Large intestine (tissue), 3 donors: ENCODE measurements at regions not wholly inside any gene's neighbourhood (a gene's known extent, or its start where the extent isn't known, plus 50 kb on each side); places are given as distances from the start of the nearest gene placed in this dataset.
"Not testable (repeated sequence)": the region's sequence is repeated elsewhere in the genome, so short reads cannot be mapped to it uniquely, and the experiment has no call there.

ENCODE experiments used
- DNase-seq, 2 donors: peaks; one replicate each; pipeline versions ENCODE4 v3.0.0 to v3.0.0-alpha.2; 2013
- H3K27ac ChIP-seq: one replicate; pipeline ENCODE4 v1.5.1; 2013; ENCODE audit warnings: low read length
- H3K27me3 ChIP-seq: 2 replicates; pipeline ENCODE4 v1.6.1; 2013; ENCODE audit warnings: low read length; ENCODE audit not compliant: control insufficient read depth, insufficient read depth
- H3K36me3 ChIP-seq: 2 replicates; pipeline ENCODE4 v1.6.1; 2013; ENCODE audit warnings: low read length; ENCODE audit not compliant: control insufficient read depth, insufficient read depth
- H3K4me1 ChIP-seq: one replicate; pipeline ENCODE4 v1.6.1; 2013; ENCODE audit warnings: low read length; ENCODE audit not compliant: control insufficient read depth, insufficient read depth
- H3K4me3 ChIP-seq: one replicate; pipeline ENCODE4 v1.5.1; 2013; ENCODE audit warnings: low read length
- H3K9me3 ChIP-seq: one replicate; pipeline ENCODE4 v1.6.1; 2013; ENCODE audit warnings: mild to moderate bottlenecking, low read depth, low read length, moderate library complexity; ENCODE audit not compliant: control insufficient read depth
- WGBS: methylation state at CpG from one replicate; pipeline ENCODE4 v1.1.5; 2013; ENCODE audit warnings: low lambda C conversion rate; ENCODE audit not compliant: insufficient coverage; 5-methylcytosine and 5-hydroxymethylcytosine counted together

- WGBS: 80% methylated on average over 1 of the region's 1 CpG
These were observed 108.0 kb upstream of the SGK1 start for GRCh38 chr6:134425917-134426316.

GRCh38 chr6:134425513-134425912, 107.6 kb upstream of the SGK1 start:
- no peak for DNase-seq
- Histone ChIP-seq H3K27ac (no peak overlapping the region), H3K4me3 (no peak overlapping the region), H3K27me3 (no peaks in the 10 kb centered on the region), H3K36me3 (no peaks in the 10 kb centered on the region), H3K9me3 (no peaks in the 10 kb centered on the region), H3K4me1 (no peaks in the 10 kb centered on the region)
- WGBS: 85% methylated on average over 2 of the region's 6 CpGs

More at GRCh38 chr6:134425917-134426316, 108.0 kb upstream of the SGK1 start:
- not testable (repeated sequence) for H3K9me3 ChIP-seq, H3K27ac ChIP-seq, H3K27me3 ChIP-seq, H3K4me1 ChIP-seq, H3K36me3 ChIP-seq, DNase-seq, H3K4me3 ChIP-seq

- no peak overlapping the region for H3K4me3 ChIP-seq
- no peak for DNase-seq
- H3K27ac ChIP-seq: no peak overlapping the region
- no peaks in the 10 kb centered on the region for H3K9me3 ChIP-seq
- WGBS: 67% methylated on average over 1 of the region's 1 CpG
- H3K36me3 ChIP-seq: no peaks in the 10 kb centered on the region
- no peaks in the 10 kb centered on the region for H3K27me3 ChIP-seq
- peaks cover 2% of the 10 kb centered on the region for H3K4me1 ChIP-seq
These were observed 106.9 kb upstream of the SGK1 start for GRCh38 chr6:134424798-134425170.

GRCh38 chr6:134424165-134424797, 106.4 kb upstream of the SGK1 start:
- Histone ChIP-seq H3K9me3 (no peaks in the 10 kb centered on the region), H3K36me3 (no peaks in the 10 kb centered on the region), H3K4me1 (peaks cover 3% of the 10 kb centered on the region), H3K27me3 (no peaks in the 10 kb centered on the region), H3K27ac (no peak overlapping the region), H3K4me3 (no peak overlapping the region)
- no peak for DNase-seq
- 100% methylated on average over 1 of the region's 2 CpGs for WGBS

- 90% methylated on average over 2 of the region's 6 CpGs for WGBS
- H3K36me3 ChIP-seq: no peaks in the 10 kb centered on the region
- H3K27me3 ChIP-seq: no peaks in the 10 kb centered on the region
- H3K4me1 ChIP-seq: peaks cover 3% of the 10 kb centered on the region
- no peak overlapping the region for H3K4me3 ChIP-seq
- no peaks in the 10 kb centered on the region for H3K9me3 ChIP-seq
- DNase-seq: no peak
- no peak overlapping the region for H3K27ac ChIP-seq
These were observed 104.7 kb upstream of the SGK1 start for GRCh38 chr6:134422426-134423231.

- no peak for DNase-seq
- H3K27me3 ChIP-seq: no peaks in the 10 kb centered on the region
These were observed 103.6 kb upstream of the SGK1 start for GRCh38 chr6:134421501-134421900.

GRCh38 chr6:134420614-134421181, 102.8 kb upstream of the SGK1 start:
- DNase-seq: no peak
- peaks cover 14% of the 10 kb centered on the region for H3K4me1 ChIP-seq
- no peak overlapping the region for H3K27ac ChIP-seq
- H3K27me3 ChIP-seq: no peaks in the 10 kb centered on the region
- no peaks in the 10 kb centered on the region for H3K36me3 ChIP-seq
- 71% methylated on average over 1 of the region's 3 CpGs for WGBS
- H3K9me3 ChIP-seq: no peaks in the 10 kb centered on the region
- no peak overlapping the region for H3K4me3 ChIP-seq

More at GRCh38 chr6:134421501-134421900, 103.6 kb upstream of the SGK1 start:
- Histone ChIP-seq H3K4me1 (peaks cover 9% of the 10 kb centered on the region), H3K9me3 (no peaks in the 10 kb centered on the region), H3K36me3 (no peaks in the 10 kb centered on the region), H3K27ac (no peak overlapping the region), H3K4me3 (no peak overlapping the region)
- WGBS: no CpG with 5 or more reads among the region's 1 CpG

- Histone ChIP-seq H3K27me3 (no peaks in the 10 kb centered on the region), H3K4me1 (peaks cover 19% of the 10 kb centered on the region), H3K4me3 (no peak overlapping the region), H3K36me3 (no peaks in the 10 kb centered on the region), H3K9me3 (no peaks in the 10 kb centered on the region), H3K27ac (peak overlapping the region; percentile 65)
- peak in 1 of 2 donors; percentile 32 for DNase-seq
- 50% methylated on average over 1 of the region's 7 CpGs for WGBS
These were observed 101.8 kb upstream of the SGK1 start for GRCh38 chr6:134419716-134420115.

- Histone ChIP-seq H3K27me3 (no peaks in the 10 kb centered on the region), H3K27ac (peak overlapping the region; percentile 64), H3K4me1 (peaks cover 19% of the 10 kb centered on the region), H3K36me3 (no peaks in the 10 kb centered on the region), H3K4me3 (no peak overlapping the region), H3K9me3 (peaks cover 10% of the 10 kb centered on the region)
- DNase-seq: peak; percentile 63 to 79
- WGBS: no CpG with 5 or more reads among the region's 10 CpGs
These were observed 98.7 kb upstream of the SGK1 start for GRCh38 chr6:134416418-134417154.

- Histone ChIP-seq H3K9me3 (peaks cover 10% of the 10 kb centered on the region), H3K4me1 (peaks cover 19% of the 10 kb centered on the region), H3K27me3 (no peaks in the 10 kb centered on the region), H3K36me3 (no peaks in the 10 kb centered on the region), H3K4me3 (no peak overlapping the region), H3K27ac (peak overlapping the region; percentile 64)
- peak in 1 of 2 donors; percentile 60 for DNase-seq
- WGBS: no CpG with 5 or more reads among the region's 4 CpGs
These were observed 97.7 kb upstream of the SGK1 start for GRCh38 chr6:134415656-134416055.
